HG03439 (cell line): ENCODE measurements at regions not wholly inside any gene's neighbourhood (a gene's known extent, or its start where the extent isn't known, plus 50 kb on each side); places are given as distances from the start of the nearest gene placed in this dataset.

Experiments used
- ATAC-seq: cut with Tn5 transposase; IDR thresholded peaks from one replicate; pipeline ENCODE4 v1.9.1; 2021; ENCODE audit warnings: mild to moderate bottlenecking, moderate library complexity; ENCODE audit not compliant: unreplicated experiment

- no peak for ATAC-seq
These were observed 167.5 kb upstream of the RASGEF1B start for GRCh38 chr4:81639248-81639647.

GRCh38 chr4:81638698-81639097, 167.0 kb upstream of the RASGEF1B start:
- no peak for ATAC-seq

- ATAC-seq = peak; percentile 93
These were observed 164.0 kb upstream of the RASGEF1B start for GRCh38 chr4:81635739-81636138.

- no peak for ATAC-seq
These were observed 163.3 kb upstream of the RASGEF1B start for GRCh38 chr4:81634766-81635549.

- ATAC-seq = no peak
These were observed 162.5 kb upstream of the RASGEF1B start for GRCh38 chr4:81634165-81634564.

- ATAC-seq = no peak
These were observed 161.0 kb upstream of the RASGEF1B start for GRCh38 chr4:81632581-81633299.

GRCh38 chr4:81631958-81632441, 160.3 kb upstream of the RASGEF1B start:
- ATAC-seq = no peak

GRCh38 chr4:81629366-81629765, 157.7 kb upstream of the RASGEF1B start:
- no peak for ATAC-seq

GRCh38 chr4:81628489-81628888, 156.8 kb upstream of the RASGEF1B start:
- ATAC-seq = no peak

GRCh38 chr4:81627590-81627989, 155.9 kb upstream of the RASGEF1B start:
- ATAC-seq = no peak

- ATAC-seq = no peak
These were observed 155.1 kb upstream of the RASGEF1B start for GRCh38 chr4:81626851-81627250.

- no peak for ATAC-seq
These were observed 154.0 kb upstream of the RASGEF1B start for GRCh38 chr4:81625422-81626417.

- no peak for ATAC-seq
These were observed 151.7 kb upstream of the RASGEF1B start for GRCh38 chr4:81623434-81623833.

- ATAC-seq = no peak
These were observed 150.9 kb upstream of the RASGEF1B start for GRCh38 chr4:81622474-81623184.

GRCh38 chr4:81622028-81622427, 150.3 kb upstream of the RASGEF1B start:
- ATAC-seq = no peak

GRCh38 chr4:81621490-81621889, 149.8 kb upstream of the RASGEF1B start:
- no peak for ATAC-seq

- ATAC-seq = no peak
These were observed 148.7 kb upstream of the RASGEF1B start for GRCh38 chr4:81620442-81620841.

- ATAC-seq = no peak
These were observed 145.8 kb upstream of the RASGEF1B start for GRCh38 chr4:81617545-81617944.

- ATAC-seq = no peak
These were observed 139.5 kb upstream of the RASGEF1B start for GRCh38 chr4:81611221-81611620.

- ATAC-seq = no peak
These were observed 138.1 kb upstream of the RASGEF1B start for GRCh38 chr4:81609844-81610243.
